Stomach (tissue), 8 donors: ENCODE measurements at regions not wholly inside any gene's neighbourhood (a gene's known extent, or its start where the extent isn't known, plus 50 kb on each side); places are given as distances from the start of the nearest gene placed in this dataset.
A peak's percentile ranks its signal among the peaks of the same experiment; 100 is the strongest.
"Not testable (repeated sequence)": the region's sequence is repeated elsewhere in the genome, so short reads cannot be mapped to it uniquely, and the experiment has no call there.

Experiments used
- DNase-seq, 2 donors: peaks; one replicate each; pipeline versions ENCODE4 v3.0.0 to v3.0.0-alpha.2; 2013 to 2019
- H3K27ac ChIP-seq, 5 donors: fragments of 200-600 bp in 4 of 5; sonication (generic) in 4 of 5; one replicate each; pipeline ENCODE4 v1.5.1; 2013 to 2019; ENCODE audit warnings: mild to moderate bottlenecking in 1 of 5, moderate library complexity in 1 of 5
- H3K27me3 ChIP-seq, 3 donors: fragments of 200-600 bp; sonication (generic); one replicate each; pipeline ENCODE4 v1.5.1; 2017 to 2019; ENCODE audit warnings: mixed run types in 1 of 3
- H3K36me3 ChIP-seq, 4 donors: fragments of 200-600 bp; sonication (generic); 1 replicate in 3 of 4; 2 replicates in 1 of 4; pipeline ENCODE4 v1.5.1; 2016 to 2019
- H3K4me1 ChIP-seq, 4 donors: fragments of 200-600 bp; sonication (generic); one replicate each; pipeline ENCODE4 v1.5.1; 2016 to 2019
- H3K4me3 ChIP-seq, 4 donors: fragments of 200-600 bp; sonication (generic) in 3 of 4; one replicate each; pipeline ENCODE4 v1.5.1; 2016 to 2019; ENCODE audit warnings: mild to moderate bottlenecking in 1 of 4
- H3K9me3 ChIP-seq, 4 donors: fragments of 200-600 bp; sonication (generic); one replicate each; pipeline ENCODE4 v1.5.1; 2016 to 2019
- WGBS, 5 donors: extraction: QIAGEN DNeasy Blood & Tissue Kit in 3 of 5; methylation state at CpG; one replicate each; pipeline versions ENCODE4 v1.1.5 to v1.1.7; 2013 to 2018; 5-methylcytosine and 5-hydroxymethylcytosine counted together
- intact Hi-C: fragments of 100-400 bp; cut with DNase I; formaldehyde crosslinking; loops from one replicate; pipeline ENCODE4 v1.15.1; 2023; ENCODE audit warnings: low total_unique reads
- donor health status: healthy with polysubstance abuse.
- donor health status: Bipolar disorder and iron deficiency.
- donor health status: healthy.

DNA sequence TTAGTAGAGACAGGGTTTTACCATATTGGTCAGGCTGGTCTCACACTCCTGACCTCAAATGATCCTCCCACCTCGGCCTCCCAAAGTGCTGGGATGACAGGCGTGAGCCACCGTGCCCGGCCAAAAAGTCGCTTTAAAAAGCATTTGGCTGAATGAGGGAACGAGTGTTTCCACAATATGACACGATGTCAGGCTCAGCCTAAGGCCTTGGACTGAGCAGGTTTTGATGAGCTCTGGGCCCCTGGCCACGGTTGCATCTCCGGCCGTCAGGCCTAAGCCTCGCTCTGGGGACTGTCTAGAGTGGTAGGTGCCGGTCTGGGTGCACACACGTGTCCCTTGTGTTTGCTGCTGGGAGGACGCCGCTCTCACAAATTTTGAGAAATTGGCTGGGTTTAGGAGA lies 120.3 kb downstream of the NPIPB11 start:
- DNase-seq, H3K27me3 ChIP-seq, H3K9me3 ChIP-seq, H3K4me3 ChIP-seq, H3K36me3 ChIP-seq, intact Hi-C loops, H3K27ac ChIP-seq: not testable (repeated sequence)
- H3K4me1 ChIP-seq = peaks cover 9 to 42% (median 33%) of the 10 kb centered on the region in 4 donors
- WGBS, 5 donors = 79 to 98% (median 95%) methylated on average over 15 of the region's 15 CpGs

DNA sequence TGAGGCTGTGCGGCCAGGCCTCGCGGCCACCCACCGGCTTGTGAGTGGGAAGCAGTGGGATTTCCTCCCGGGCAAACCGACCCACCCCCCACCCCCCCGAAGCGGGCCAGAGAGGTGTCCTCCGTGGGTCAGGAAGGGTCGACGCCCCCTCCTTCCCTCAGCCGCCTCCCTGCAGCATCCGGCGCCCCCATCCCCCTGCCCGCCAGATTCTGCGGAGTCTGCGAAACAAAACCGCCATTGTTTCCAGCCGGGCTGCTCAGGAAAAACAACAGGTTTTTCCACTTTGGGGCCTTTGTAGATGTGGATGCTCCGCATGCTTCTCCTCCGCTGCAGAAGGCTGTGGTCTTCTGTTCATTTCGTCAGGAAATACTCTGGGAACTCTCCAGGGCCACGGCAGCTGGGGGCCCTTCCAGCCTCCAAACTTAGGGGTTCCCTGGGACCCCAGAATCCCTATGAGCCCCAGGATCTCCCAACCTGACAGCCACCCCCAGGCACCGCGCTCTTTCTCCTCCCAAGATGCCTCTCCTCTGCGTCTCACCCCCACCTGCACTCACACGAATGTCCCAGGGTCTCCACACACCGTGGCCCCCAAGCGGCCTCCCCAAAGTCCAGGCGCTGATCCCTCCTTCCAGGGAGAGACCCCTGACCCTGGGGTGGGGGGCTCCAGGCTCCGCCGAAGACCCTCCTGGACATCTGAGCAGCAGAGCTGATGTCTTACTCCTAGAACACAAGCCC lies 121.2 kb downstream of the NPIPB11 start:
- DNase-seq = peak in 1 of 2 donors; percentile 84
- H3K27ac ChIP-seq = peak overlapping the region in 2 of 5 donors; percentile 13 to 35
- peak overlapping the region in 1 of 4 donors; percentile 11 for H3K4me3 ChIP-seq

DNA sequence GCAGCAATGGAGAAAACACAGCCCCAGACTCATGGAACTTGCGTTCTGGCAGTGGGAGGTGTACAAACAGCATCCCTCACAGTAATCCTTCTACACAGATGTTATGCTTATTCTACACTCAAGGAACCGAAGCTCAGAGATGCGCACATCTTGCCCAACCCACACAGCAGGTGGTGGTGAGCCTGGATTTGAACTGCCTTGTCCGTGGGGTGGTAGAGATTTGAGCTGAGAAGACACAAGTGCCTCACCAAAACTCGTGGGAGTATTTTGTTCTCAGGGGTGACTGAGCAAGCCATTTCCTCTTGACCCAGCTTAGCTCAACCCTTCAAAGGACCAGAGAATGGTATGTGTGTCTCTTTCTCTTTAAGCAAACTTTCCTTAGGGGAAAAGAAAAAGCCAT lies 121.8 kb downstream of the NPIPB11 start:
- Histone ChIP-seq H3K4me1 (peaks cover 5 to 29% (median 22%) of the 10 kb centered on the region in 4 donors), H3K27ac (peak overlapping the region in 1 of 5 donors; percentile 13)
- 69 to 84% (median 72%) methylated on average over 5 of the region's 5 CpGs for WGBS, 5 donors
- H3K36me3 ChIP-seq, H3K27me3 ChIP-seq, H3K4me3 ChIP-seq, H3K9me3 ChIP-seq, DNase-seq, intact Hi-C loops: not testable (repeated sequence)

More for the DNA sequence above, 121.2 kb downstream of the NPIPB11 start:
- H3K36me3 ChIP-seq, H3K9me3 ChIP-seq, intact Hi-C loops, H3K27me3 ChIP-seq: not testable (repeated sequence)
- 32 to 60% (median 36%) methylated on average over 29 to 32 of the region's 32 CpGs for WGBS, 5 donors
- H3K4me1 ChIP-seq = peaks cover 5 to 35% (median 27%) of the 10 kb centered on the region in 4 donors

DNA sequence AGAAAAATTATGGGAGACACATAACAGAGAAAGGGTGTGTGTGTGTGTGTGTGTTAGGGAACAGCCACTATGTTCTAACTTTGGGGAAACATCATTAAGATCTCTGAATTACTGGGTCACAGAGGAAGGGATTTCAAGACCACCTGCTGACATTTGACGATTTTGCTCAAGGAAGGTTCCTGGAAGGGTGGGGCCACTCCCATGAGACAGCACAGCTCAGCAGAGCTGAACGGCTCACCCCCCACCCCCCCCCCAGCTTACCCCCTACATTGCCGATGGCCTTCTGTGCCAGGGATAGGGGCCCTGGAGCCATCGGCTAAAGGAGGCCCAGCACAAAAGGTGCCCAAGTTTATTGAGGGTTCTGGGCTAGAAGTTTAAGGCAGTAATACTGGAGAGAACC lies 122.4 kb downstream of the NPIPB11 start:
- H3K36me3 ChIP-seq, H3K27ac ChIP-seq, DNase-seq, intact Hi-C loops, H3K4me3 ChIP-seq, H3K9me3 ChIP-seq, H3K27me3 ChIP-seq: not testable (repeated sequence)
- 77 to 90% (median 81%) methylated on average over 3 to 4 of the region's 4 CpGs for WGBS, 5 donors
- peaks cover 4 to 23% (median 17%) of the 10 kb centered on the region in 4 donors for H3K4me1 ChIP-seq

DNA sequence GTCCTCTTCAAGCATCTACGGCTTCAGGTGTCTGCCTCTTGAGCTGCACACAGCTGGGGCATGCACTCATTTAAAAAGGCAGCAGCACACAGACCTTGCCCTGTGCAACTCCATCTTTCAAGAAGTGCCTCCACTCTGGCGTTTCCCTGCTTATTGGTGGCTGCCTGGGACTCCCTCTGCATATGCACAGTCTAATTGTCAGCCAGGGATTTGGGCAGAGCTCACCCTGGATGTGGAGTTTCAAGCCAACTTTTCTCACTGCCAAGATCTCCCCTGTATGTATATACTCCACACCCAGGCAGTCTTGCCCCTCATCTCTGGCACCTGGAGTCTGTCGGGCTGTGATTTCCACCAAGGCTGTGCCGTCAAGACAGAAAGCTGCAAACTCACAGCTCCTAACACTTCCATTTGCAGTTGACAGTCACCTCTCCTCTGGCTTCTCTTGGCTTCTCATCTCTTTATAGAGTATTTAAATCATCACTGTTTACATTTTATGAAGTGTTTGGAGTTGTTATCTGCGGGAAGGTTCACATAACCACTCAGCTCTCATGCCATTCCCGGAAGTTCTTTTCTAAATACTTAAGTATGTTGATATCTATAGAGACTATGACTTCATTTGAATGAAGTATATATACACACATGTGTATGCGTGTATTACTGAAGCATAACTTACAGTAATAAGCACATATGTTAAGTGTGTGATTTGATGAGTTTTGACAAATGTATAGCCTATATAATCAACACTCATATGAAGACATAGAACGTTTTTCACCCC lies 128.2 kb downstream of the NPIPB11 start:
- H3K27me3 ChIP-seq, H3K4me1 ChIP-seq, DNase-seq, H3K4me3 ChIP-seq, H3K9me3 ChIP-seq, H3K36me3 ChIP-seq, intact Hi-C loops, H3K27ac ChIP-seq: not testable (repeated sequence)
- 29 to 54% (median 29%) methylated on average over 4 to 5 of the region's 8 CpGs for WGBS, 5 donors

DNA sequence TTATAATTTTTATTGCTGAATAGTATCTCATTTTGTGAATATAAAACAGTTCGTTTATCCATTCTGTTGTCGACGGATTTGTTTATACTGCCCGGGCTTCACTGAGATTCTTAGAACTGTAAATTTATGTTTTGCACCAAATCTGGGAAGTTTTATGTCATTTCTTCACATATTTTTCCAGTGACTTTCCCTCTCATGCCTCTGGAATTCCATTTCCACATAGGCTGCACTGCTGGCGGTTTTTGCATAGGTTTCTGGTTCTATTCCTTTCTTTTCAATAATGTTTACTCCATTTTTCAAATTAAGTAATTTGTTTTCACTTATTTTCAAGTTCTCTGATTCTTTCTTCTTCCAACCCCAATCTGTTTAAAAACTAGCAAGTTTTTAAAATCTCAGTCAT lies 130.1 kb downstream of the NPIPB11 start:
- DNase-seq, H3K27me3 ChIP-seq, H3K36me3 ChIP-seq, intact Hi-C loops, H3K4me1 ChIP-seq, H3K4me3 ChIP-seq, H3K9me3 ChIP-seq, H3K27ac ChIP-seq: not testable (repeated sequence)
- 70 to 88% (median 84%) methylated on average over 5 of the region's 5 CpGs for WGBS, 5 donors

DNA sequence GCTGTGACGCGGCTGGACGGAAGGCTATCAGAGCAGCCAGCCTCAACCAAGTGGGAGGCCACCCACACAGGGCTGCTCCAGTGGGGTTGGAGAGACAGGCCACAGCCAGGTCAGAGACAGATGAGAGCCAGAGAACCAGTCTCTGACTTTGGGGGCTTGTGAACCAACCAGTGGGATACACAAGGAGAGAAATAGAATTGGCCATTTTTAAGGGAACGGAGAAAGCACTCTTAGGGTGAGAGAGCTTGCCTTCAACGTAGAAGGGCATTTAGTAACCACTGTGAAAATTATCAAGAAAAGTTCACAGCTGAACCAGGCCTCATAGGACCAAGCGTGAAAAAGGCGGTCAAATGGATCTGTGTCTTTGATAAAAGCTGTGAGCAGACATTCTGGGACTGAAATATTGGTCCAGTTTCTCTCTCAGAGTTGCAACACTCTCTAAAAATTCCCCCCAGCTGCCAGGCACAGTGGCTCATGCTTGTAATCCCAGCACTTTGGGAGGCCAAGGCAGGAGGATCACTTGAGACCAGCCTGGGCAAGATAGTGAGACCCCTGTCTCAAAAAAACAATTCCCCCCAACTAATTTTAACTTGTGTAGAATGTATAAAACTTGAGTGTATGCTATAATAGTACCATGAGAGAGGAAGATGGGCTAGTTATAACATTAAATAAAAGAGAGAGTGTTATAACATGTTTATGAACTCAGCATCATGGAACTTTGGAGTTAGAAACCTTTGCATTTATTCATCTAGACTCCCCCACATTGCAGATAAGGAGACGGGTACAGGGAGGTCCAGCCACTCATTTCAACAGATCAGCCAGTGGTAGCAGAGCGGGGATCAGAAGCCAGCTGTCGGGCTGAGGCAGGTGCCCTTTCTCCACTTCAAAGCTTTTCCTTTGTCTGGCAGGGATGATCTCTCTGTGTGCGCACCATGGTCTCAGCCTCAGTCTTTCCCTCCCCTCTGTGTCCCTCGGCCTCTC lies 132.2 kb downstream of the NPIPB11 start:
- H3K4me1 ChIP-seq, DNase-seq, H3K9me3 ChIP-seq, H3K27me3 ChIP-seq, H3K4me3 ChIP-seq, H3K36me3 ChIP-seq, intact Hi-C loops, H3K27ac ChIP-seq: not testable (repeated sequence)
- 85 to 93% (median 89%) methylated on average over 9 to 12 of the region's 12 CpGs for WGBS, 5 donors

DNA sequence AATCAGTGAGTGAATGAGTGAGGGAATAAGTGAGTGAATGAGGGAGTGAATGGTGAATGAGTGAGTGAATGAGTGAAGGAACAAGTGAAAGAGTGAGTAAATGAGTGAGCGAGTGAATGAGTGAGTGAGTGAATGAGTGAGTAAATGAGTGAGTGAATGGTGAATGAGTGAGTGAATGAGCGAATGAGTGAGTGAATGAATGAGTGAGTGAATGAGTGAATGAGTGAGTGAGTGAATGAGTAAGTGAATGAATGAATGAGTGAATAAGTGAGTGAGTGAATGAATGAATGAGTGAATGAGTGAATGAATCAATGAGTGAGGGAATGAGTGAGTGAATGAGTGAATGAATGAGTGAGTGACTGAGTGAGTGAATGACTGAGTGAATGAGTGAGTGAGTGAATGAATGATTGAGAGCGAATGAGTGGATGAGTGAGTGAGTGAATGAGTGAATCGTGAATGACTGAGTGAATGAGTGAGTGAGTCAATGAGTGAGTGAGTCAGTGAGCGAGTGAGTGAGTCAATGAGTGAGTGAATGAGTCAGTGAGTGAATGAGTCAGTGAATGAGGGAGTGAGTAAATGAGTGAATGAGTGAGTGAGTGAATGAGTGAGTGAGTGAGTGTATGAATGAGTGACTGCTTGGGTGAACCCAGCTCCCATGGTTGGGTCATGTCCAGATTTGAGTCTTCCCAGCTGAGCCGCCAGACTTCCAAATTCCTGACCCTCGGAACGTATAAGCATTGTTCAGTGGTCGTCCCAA lies 133.0 kb downstream of the NPIPB11 start:
- intact Hi-C loops, H3K27ac ChIP-seq, H3K36me3 ChIP-seq, H3K4me3 ChIP-seq, H3K9me3 ChIP-seq, H3K27me3 ChIP-seq: not testable (repeated sequence)
- H3K4me1 ChIP-seq = peaks cover 0 to 11% (median 3%) of the 10 kb centered on the region in 4 donors
- DNase-seq = peak in 1 of 2 donors; percentile 23
- WGBS, 5 donors = 75 to 90% (median 86%) methylated on average over 9 of the region's 9 CpGs

DNA sequence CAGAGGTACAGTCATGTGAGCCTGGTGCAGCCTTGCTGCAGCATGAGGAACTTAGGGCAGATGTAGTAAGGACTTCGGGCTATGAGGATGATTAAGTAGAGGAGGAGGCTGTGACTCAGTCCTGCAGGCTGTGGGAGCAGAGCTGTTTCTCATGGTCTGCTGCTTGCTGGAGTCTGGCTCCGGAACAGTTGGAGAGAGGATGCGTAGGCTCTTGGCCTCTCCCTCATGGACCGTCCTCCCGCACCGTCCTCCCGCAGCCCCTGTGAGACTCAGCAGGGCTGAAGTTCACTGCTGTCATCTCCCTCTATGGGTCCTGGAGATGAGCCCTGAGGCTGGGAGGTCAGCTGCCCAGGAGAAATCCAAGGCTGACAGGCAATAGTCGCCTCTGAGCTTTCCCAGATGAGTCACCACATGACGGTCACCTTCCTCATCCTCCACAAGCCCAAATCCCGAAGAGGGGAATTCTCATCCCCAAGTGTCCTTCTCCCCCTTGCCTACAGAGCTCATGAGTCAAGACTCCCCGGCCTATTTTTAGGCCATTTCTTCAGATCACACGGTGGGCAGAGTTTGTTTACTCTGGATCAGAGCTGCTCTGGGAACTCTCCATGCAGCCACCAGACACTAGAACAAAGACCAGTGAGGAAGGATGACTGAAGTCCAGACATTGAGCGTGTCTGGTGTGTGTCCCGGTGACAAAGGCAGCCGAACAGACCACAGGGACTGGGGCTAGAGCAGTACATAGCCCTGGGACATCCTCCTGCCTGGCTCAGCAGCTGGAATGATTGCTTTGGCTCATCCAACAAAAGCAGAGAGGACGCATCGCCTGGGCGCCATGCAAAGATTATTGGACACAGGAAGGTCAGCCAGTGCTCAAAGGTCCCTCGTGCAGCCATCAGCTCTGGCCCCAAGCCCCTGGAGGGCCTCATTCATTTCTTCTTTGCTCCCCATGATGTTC lies 134.5 kb downstream of the NPIPB11 start:
- H3K4me3 ChIP-seq, intact Hi-C loops, H3K4me1 ChIP-seq, H3K9me3 ChIP-seq, H3K27me3 ChIP-seq, H3K36me3 ChIP-seq: not testable (repeated sequence)
- H3K27ac ChIP-seq = peak overlapping the region in 2 of 5 donors; percentile 8 to 39
- WGBS, 5 donors = 54 to 82% (median 70%) methylated on average over 2 to 18 of the region's 19 CpGs
- peak in 1 of 2 donors; percentile 30 for DNase-seq

DNA sequence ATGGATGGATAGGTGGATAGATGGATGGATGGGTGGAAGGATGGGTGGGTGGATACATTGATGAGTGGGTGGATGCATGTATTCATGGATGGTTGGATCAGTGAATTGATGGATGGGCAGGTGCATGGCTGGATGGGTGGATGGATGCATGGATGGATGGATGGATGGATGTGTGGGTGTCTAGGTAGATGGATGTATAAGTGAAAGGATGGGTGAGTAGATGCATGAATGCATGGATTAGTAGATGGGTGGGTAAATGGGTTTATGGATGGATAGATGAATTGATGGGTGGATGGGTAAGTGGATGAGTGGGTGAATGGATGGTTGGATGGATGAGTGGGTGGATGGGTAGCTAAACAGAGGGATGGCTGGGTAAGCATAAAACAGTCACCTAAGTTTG lies 135.6 kb downstream of the NPIPB11 start:
- H3K36me3 ChIP-seq, H3K27ac ChIP-seq, H3K4me3 ChIP-seq, H3K9me3 ChIP-seq, H3K4me1 ChIP-seq, DNase-seq, H3K27me3 ChIP-seq, intact Hi-C loops: not testable (repeated sequence)
